Stimulated activated CD8-positive, alpha-beta memory T cell treated with anti-CD3 and anti-CD28 coated beads, Interleukin-7, amount 100 ng/mL, for 24 hours (primary cell): ENCODE measurements at regions not wholly inside any gene's neighbourhood (a gene's known extent, or its start where the extent isn't known, plus 50 kb on each side); places are given as distances from the start of the nearest gene placed in this dataset.
"Not testable (repeated sequence)": the region's sequence is repeated elsewhere in the genome, so short reads cannot be mapped to it uniquely, and the experiment has no call there.

Experiments used
- DNase-seq: peaks from one replicate; pipeline ENCODE4 v3.0.0-alpha.2; 2020; ENCODE audit warnings: low read depth

DNA sequence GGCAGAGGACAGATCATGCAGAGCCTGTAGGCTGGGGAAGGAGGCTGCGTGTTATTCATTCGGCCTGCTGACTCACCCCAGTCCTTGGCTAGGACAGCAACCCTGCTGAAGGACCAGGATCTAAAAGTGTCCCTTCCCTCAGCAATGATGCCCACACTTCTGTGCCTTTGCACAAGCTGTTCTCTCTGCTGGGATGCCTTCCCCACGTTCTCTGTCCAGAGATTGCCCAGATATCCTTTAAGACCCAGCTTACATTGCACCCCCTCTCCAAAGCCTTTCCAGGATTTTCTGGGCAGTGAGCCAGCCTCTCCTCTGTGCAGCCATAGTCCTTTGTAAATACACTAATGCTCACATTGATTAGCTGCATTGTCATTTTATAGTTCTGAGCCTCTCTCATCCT is 99.3 kb upstream of the CHD6 start:
- DNase-seq: no peak

DNA sequence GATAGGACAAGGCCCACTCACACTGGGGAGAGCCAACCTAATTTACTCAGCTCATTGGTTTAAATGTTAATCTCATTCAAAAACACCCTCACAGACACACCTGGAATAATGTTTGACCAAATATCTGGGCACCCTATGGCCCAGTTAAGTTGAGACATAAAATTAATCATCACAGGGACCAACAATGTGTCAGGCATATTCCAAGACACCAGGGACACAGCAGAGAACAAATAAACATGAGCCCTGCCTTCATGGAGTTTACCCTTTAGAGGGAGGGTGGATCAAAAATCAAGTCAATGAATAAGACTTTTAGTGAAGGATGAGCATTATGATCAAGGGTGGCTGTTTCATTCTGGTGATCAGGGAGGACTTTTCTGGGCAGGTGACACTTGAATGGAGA is 98.7 kb upstream of the CHD6 start:
- DNase-seq: no peak

- no peak for DNase-seq
These were observed 98.3 kb upstream of the CHD6 start for GRCh38 chr20:41716436-41716835.

- no peak for DNase-seq
These were observed 97.3 kb upstream of the CHD6 start for GRCh38 chr20:41715526-41715925.

GRCh38 chr20:41714030-41714429 is 95.9 kb upstream of the CHD6 start:
- DNase-seq: no peak

GRCh38 chr20:41704896-41705295 is 86.7 kb upstream of the CHD6 start:
- no peak for DNase-seq

DNA sequence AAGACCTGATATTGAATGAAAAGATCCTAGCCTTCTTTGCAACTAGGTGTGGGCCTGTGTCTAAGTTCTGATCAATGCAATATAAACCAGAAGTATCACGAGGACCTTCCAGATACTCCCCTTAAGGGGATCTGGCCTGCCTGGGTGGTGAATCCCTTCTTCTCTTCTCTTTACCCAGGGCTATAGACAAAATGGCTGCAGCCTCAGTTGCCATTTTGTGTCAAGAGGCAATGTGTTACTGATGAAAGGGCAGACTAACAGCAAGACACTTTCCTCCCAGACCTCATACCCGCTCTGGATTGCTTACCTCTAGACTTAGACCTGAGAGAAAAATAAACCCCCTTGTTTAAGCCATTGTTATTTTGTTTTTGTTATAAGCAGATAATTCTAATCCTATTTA is 84.5 kb upstream of the CHD6 start:
- DNase-seq: no peak

DNA sequence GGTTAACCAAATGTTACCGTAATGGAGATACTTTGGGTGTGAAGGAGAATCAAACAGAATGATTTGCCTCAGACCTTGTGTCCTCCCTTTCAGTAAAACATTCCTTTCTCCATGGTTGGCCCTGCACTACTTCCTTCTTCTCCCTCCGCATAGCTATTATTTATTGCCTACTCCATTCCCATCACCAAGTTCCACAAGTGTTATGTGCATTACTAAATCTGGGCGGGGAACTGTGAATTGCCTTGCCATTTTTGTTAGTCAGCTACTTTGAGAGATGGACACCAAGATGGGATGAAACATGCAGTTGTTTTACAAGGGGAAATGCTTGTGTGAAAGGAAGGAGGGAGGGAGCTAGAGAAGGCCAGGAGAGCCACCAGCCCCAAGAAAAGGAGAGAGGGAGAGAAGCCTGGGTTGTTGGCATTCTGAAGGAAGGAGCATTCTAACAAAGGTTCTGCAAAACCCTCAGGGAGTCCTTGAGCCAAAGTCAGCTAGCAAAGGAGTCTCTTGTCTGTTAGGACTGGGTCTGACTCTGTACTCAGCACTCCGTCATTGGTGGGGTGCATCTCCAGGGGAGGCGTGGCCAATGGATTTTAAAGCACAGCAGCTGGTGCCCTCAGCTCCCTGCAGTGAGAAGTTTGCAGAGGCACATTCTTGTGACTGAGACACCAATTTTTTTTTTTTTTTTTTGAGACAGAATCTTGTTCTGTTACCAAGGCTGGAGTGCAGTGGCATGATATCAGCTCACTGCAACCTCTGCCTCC is 83.6 kb upstream of the CHD6 start:
- no peak for DNase-seq

DNA sequence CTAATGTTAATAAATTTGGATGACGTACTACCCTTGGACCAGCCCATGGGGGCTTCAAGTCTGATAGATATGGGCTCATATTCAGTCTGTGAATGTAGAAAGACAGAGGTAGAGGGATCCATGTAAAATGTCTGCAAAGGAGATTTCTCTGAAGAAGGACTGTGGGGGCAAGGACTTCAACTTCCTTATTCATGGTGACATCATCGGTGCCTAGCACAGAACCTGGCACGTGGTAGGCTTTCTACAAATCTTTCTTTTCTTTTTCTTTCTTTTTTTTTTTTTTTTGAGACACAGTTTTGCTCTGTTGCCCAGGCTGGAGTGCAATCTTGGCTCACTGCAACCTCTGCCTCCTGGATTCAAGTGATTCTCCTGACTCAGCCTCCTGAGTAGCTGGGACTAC is 81.5 kb upstream of the CHD6 start:
- not testable (repeated sequence) for DNase-seq

DNA sequence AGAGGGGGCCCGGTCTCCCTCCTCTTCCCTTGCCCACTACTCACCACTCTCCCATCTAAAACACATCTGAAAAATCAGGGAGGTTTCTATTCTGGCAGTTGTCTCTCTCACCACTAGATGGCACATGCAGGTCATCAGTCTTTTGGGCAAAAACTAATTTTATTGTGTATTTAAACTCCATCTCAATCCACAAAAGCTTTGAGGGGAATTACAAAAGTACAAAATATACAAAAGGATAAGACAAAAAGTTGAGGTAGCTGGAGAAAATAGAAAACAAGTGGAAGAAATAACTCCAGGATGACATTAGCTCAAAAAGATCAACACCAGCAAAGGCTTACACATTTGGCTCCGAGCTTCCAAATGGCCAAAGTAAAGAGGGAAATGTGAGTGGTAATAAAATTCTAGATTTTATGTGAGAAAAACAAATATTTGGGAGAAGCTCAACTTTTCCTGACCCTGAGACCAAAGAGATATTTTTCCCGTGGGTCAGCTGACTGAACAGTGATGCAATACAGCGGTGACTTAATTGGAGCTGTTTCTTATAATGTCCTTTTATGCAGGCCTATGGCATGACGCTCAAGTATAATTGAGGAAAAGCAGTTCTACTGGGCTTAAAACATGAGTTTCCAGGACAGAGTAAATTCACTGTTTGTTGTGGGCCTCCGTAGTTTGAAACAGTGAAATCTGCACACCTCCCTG is 79.8 kb upstream of the CHD6 start:
- DNase-seq: no peak

- no peak for DNase-seq
These were observed 78.3 kb upstream of the CHD6 start for GRCh38 chr20:41696428-41696827.

DNA sequence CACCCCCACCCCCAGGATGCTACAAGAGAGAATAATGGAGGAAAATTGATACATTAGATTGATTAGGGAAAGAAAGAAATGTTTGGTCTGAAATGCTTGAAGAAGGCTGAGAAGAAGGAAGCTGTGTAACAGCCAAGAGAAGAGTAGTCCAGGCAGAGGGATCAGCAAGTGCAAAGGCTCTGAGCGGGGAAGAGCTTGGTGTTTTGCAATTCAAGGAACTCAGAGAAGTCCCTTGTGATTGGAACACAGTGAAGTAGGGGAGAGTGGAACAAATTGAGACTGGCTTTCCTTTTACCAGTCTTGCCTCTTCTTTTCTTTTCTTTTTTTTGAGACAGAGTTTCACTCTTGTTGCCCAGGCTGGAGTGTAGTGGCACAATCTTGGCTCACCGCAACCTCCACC is 76.6 kb upstream of the CHD6 start:
- no peak for DNase-seq

GRCh38 chr20:41693136-41693979 is 75.2 kb upstream of the CHD6 start:
- peak; percentile 49 for DNase-seq

DNA sequence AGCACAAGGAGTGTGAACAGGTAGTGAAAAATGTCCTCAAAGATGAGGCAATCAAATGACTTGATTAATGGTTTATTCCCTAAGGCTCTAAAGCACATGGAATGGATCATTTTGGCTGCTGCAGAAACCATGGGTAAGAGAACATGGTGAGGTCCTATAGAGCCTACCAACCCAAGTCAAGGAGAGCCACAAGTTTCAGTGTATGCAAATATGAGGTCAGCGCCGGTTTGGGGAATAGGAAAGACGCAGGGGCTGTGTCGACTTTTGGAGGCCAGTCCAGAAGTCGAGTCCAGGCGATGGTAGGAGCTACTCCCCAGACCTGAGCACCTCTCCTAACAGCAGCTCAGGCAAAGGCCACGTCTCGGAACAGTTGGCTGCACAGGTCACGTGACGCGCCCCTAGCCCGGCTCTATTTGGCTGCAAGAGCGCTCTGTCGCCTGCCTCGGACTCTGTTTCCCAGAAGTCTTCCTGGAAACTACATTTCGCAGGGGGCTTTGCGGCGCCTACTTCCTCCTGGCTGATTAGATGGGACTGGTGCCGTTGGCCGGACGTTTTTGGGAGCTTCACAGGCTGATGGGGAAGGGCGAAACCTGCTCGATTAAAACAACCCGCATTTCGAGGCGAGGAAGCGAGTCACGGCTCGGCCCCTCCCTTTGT is 74.4 kb upstream of the CHD6 start:
- peak; percentile 54 for DNase-seq

DNA sequence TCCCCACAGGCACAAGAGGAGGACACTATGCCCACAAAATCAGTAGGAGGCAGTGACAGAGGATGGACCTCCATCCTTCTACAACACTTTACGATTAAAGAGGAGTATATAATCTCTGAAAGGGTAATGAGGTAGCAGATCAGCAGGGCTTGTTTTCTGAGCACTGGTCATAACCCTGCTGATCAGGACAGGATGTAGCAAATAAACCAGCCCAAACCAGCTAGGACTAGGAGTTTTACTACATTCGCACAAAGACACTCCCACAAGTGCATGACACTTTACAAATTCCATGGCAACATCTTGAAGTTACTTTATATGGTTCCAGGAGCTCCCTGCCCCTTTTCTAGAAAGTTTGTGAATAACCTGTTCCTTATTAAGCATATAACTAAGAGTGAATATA is 73.3 kb upstream of the CHD6 start:
- DNase-seq: no peak

GRCh38 chr20:41690702-41691101 is 72.5 kb upstream of the CHD6 start:
- DNase-seq: no peak

GRCh38 chr20:41686961-41687360 is 68.8 kb upstream of the CHD6 start:
- DNase-seq: no peak

GRCh38 chr20:41685145-41685544 is 67.0 kb upstream of the CHD6 start:
- DNase-seq: not testable (repeated sequence)

GRCh38 chr20:41678799-41679198 is 60.6 kb upstream of the CHD6 start:
- no peak for DNase-seq

- no peak for DNase-seq
These were observed 54.1 kb upstream of the CHD6 start for GRCh38 chr20:41672282-41672681.

DNA sequence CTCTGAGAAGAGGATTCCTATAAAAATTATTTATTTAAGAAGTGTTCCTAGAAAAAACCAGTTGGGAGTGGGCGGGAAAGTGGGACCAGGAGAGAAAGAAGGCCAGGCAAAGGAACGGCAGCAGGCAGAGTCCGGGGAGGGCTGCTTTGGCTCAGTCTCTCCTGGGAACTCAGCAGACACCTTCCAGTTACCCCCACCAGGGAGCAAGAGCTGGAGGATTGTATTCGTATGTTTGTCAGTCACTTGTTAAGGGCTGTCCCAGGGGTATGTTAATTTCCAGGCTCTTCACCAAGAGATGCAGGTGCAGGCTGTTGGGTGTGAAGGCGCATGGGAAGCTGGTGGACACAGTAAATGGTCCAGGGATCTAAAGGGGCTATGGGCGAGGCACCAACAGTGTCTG is 53.0 kb upstream of the CHD6 start:
- DNase-seq: no peak

DNA sequence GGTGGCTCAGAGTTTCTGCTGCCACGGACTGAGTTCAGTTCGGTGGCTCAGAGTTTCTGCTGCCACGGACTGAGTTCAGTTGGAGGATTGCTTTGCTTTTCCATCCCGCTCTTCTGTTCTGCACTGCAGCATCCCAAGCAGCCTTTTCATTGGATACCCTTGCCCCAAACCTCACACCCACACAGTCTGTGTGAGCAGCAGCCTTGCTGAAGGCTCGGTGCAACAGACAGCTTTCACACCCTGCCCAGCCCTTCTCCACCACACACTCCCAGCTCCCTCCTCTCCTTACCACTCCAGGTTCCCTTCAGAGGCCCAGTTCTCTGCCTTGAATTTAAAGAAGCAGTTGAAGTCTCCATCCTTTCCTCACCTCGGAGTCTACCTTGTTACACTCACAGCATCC is 52.5 kb upstream of the CHD6 start:
- DNase-seq: no peak
